ENCODE measurements at regions not wholly inside any gene's neighbourhood (a gene's known extent, or its start where the extent isn't known, plus 50 kb on each side); places are given as distances from the start of the nearest gene placed in this dataset.

DNA sequence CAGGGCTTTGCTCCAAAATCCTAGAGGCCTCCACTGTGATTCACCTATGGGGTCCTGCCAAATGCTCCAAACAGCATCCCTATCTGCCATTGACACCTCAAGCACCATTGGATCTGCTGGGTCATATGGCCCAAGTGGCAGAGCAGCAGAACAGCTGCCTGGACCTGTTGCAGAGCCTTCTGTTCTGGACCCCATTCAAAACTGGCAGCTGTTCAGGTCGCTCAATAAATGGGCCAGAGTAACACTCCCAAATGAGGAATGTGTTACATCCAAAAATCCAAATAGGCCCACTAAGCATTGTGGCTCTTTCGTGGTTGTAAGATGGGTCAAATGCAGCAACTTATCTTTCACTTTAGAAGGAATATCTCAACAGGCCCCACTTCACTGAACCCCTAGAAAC lies 783.6 kb downstream of the DCDC2C start:
- RAD21 ChIA-PET (ENCODE audit: low non-redundant PET in 1 of 2, low total read pairs in 2 of 2, uncharacterized antibody in 2 of 2, unreplicated experiment in 2 of 2) = no interaction called here

More for the DNA sequence above, 783.6 kb downstream of the DCDC2C start:
- H3K27ac ChIP-seq (ENCODE audit: low read depth, low read length) = no peak overlapping the region
- BruUV-seq (replicated peaks) = no TSS peak
- intact Hi-C loops (cut with micrococcal nuclease) = no loop called here
- no peak overlapping the region for H3K4me2 ChIP-seq (ENCODE audit: low read length)
- no peak for ATAC-seq
- ChIA-PET POLR2A (no interaction called here), CTCF (no interaction called here)
- H2AFZ ChIP-seq (ENCODE audit: low read depth, low read length, poor library complexity, severe bottlenecking) = no peak overlapping the region
- no peaks in the 10 kb centered on the region for H3K79me2 ChIP-seq (ENCODE audit: insufficient read depth, low read length)
- H3K27me3 ChIP-seq (ENCODE audit: insufficient read depth, low read length) = no peaks in the 10 kb centered on the region
- H3K9me3 ChIP-seq (ENCODE audit: control insufficient read depth in 1 of 2, insufficient read depth in 1 of 2, low read depth in 1 of 2, low read length in 2 of 2) = peaks cover 0 to 14% of the 10 kb centered on the region in 2 experiments; a peak in 2 of 4 replicates
- no peaks in the 10 kb centered on the region for H4K20me1 ChIP-seq (ENCODE audit: insufficient read depth)
- no peaks in the 10 kb centered on the region for H3K9me2 ChIP-seq (ENCODE audit: insufficient read depth)
- no peaks in the 10 kb centered on the region for H3K36me3 ChIP-seq (ENCODE audit: control insufficient read depth in 1 of 2, insufficient read depth in 2 of 2, low read length in 2 of 2)
- DNase-seq (ENCODE audit: low read depth, low spot score) = no peak
- H3K4me1 ChIP-seq (ENCODE audit: control insufficient read depth in 1 of 2, insufficient read depth in 2 of 2, low read length in 2 of 2) = no peaks in the 10 kb centered on the region
- no peak overlapping the region for H3K9ac ChIP-seq (ENCODE audit: low read length)
- H3K4me3 ChIP-seq (replicated peaks in 1 of 2; ENCODE audit: low read depth in 1 of 2, low read length in 2 of 2) = no peak overlapping the region
- TF ChIP-seq SP1 (IDR thresholded peaks at IDR 0.05; ENCODE audit: low read depth) (no peak), EZH2 (IDR thresholded peaks at IDR 0.05) (no peak), ZNF274 (IDR thresholded peaks at IDR 0.05; ENCODE audit: low read depth, low read length) (no peak), EGR1 (IDR thresholded peaks at IDR 0.05; ENCODE audit: low read depth) (no peak), FOSL1 (IDR thresholded peaks at IDR 0.05; ENCODE audit: low read depth) (no peak), ATF3 (IDR thresholded peaks at IDR 0.05) (no peak), JUND (IDR thresholded peaks at IDR 0.05) (no peak), TCF7L2 (IDR thresholded peaks at IDR 0.05; ENCODE audit: borderline replicate concordance, extremely low read depth, insufficient read depth, insufficient read length) (no peak), POLR2A (IDR thresholded peaks at IDR 0.05; ENCODE audit: borderline replicate concordance, extremely low read depth, insufficient read depth, insufficient read length) (no peak), SRF (IDR thresholded peaks at IDR 0.05; ENCODE audit: low read depth) (no peak), CEBPB (IDR thresholded peaks at IDR 0.05; ENCODE audit: low read depth) (no peak), CTCF (IDR thresholded peaks at IDR 0.05 in 2 of 3, conservative IDR thresholded peaks at IDR 0.05 in 1 of 3; ENCODE audit: borderline replicate concordance in 1 of 3, insufficient read depth in 1 of 3, low read depth in 2 of 3, low read length in 2 of 3) (no peak), EZH2phosphoT487 (IDR thresholded peaks at IDR 0.05; ENCODE audit: borderline replicate concordance) (no peak), CBX3 (IDR thresholded peaks at IDR 0.05; ENCODE audit: low read depth) (no peak), RAD21 (IDR thresholded peaks at IDR 0.05; ENCODE audit: low read depth) (no peak)
